GM18511 (cell line): ENCODE measurements at regions not wholly inside any gene's neighbourhood (a gene's known extent, or its start where the extent isn't known, plus 50 kb on each side); places are given as distances from the start of the nearest gene placed in this dataset.

Experiments
- ATAC-seq: cut with Tn5 transposase; IDR thresholded peaks from one replicate; pipeline ENCODE4 v1.9.1; 2021; ENCODE audit warnings: mild to moderate bottlenecking, moderate library complexity; ENCODE audit not compliant: unreplicated experiment

GRCh38 chr5:125341436-125341835 is 595.0 kb upstream of the ZNF608 start:
- no peak for ATAC-seq

- ATAC-seq, result no peak
Observed at GRCh38 chr5:125343015-125343414, 596.6 kb upstream of the ZNF608 start.

GRCh38 chr5:125346316-125346715 is 599.9 kb upstream of the ZNF608 start:
- ATAC-seq, result no peak

- no peak for ATAC-seq
Observed at GRCh38 chr5:125348221-125348692, 601.8 kb upstream of the ZNF608 start.

- ATAC-seq, result no peak
Observed at GRCh38 chr5:125348936-125349831, 602.7 kb upstream of the ZNF608 start.

- ATAC-seq, result no peak
Observed at GRCh38 chr5:125357660-125358059, 611.2 kb upstream of the ZNF608 start.

GRCh38 chr5:125365747-125366146 is 619.3 kb upstream of the ZNF608 start:
- no peak for ATAC-seq

- ATAC-seq, result no peak
Observed at GRCh38 chr5:125367702-125368101, 621.3 kb upstream of the ZNF608 start.

- no peak for ATAC-seq
Observed at GRCh38 chr5:125370461-125371205, 624.2 kb upstream of the ZNF608 start.

GRCh38 chr5:125372694-125373631 is 626.5 kb upstream of the ZNF608 start:
- ATAC-seq, result no peak

GRCh38 chr5:125375143-125375542 is 628.7 kb upstream of the ZNF608 start:
- peak; percentile 71 for ATAC-seq

- no peak for ATAC-seq
Observed at GRCh38 chr5:125376059-125376641, 629.7 kb upstream of the ZNF608 start.

GRCh38 chr5:125377141-125377540 is 630.7 kb upstream of the ZNF608 start:
- no peak for ATAC-seq

GRCh38 chr5:125381290-125381689 is 634.9 kb upstream of the ZNF608 start:
- ATAC-seq, result no peak

GRCh38 chr5:125384071-125384470 is 637.6 kb upstream of the ZNF608 start:
- no peak for ATAC-seq

GRCh38 chr5:125390326-125390725 is 643.9 kb upstream of the ZNF608 start:
- no peak for ATAC-seq

GRCh38 chr5:125393221-125393815 is 646.9 kb upstream of the ZNF608 start:
- no peak for ATAC-seq

GRCh38 chr5:125394661-125395280 is 648.3 kb upstream of the ZNF608 start:
- no peak for ATAC-seq

- ATAC-seq, result no peak
Observed at GRCh38 chr5:125396462-125396861, 650.0 kb upstream of the ZNF608 start.

GRCh38 chr5:125398466-125398865 is 652.0 kb upstream of the ZNF608 start:
- ATAC-seq, result no peak
